HG02981 (cell line): ENCODE measurements at regions not wholly inside any gene's neighbourhood (a gene's known extent, or its start where the extent isn't known, plus 50 kb on each side); places are given as distances from the start of the nearest gene placed in this dataset.

Experiments
- ATAC-seq: cut with Tn5 transposase; IDR thresholded peaks from one replicate; pipeline ENCODE4 v1.9.1; 2021; ENCODE audit warnings: mild to moderate bottlenecking, moderate library complexity; ENCODE audit not compliant: unreplicated experiment

- no peak for ATAC-seq
These were observed 136.7 kb upstream of the MYCN start for GRCh38 chr2:15803543-15804245.

- ATAC-seq = no peak
These were observed 136.1 kb upstream of the MYCN start for GRCh38 chr2:15804246-15804619.

GRCh38 chr2:15804691-15805090, 135.7 kb upstream of the MYCN start:
- no peak for ATAC-seq

GRCh38 chr2:15805206-15805605, 135.1 kb upstream of the MYCN start:
- ATAC-seq = no peak

GRCh38 chr2:15805772-15806171, 134.6 kb upstream of the MYCN start:
- no peak for ATAC-seq

GRCh38 chr2:15806801-15807417, 133.4 kb upstream of the MYCN start:
- no peak for ATAC-seq

- ATAC-seq = no peak
These were observed 132.7 kb upstream of the MYCN start for GRCh38 chr2:15807418-15808203.

- no peak for ATAC-seq
These were observed 132.0 kb upstream of the MYCN start for GRCh38 chr2:15808204-15808910.

GRCh38 chr2:15808944-15809343, 131.4 kb upstream of the MYCN start:
- no peak for ATAC-seq

- no peak for ATAC-seq
These were observed 130.9 kb upstream of the MYCN start for GRCh38 chr2:15809404-15809803.

GRCh38 chr2:15810477-15811150, 129.7 kb upstream of the MYCN start:
- no peak for ATAC-seq

GRCh38 chr2:15811367-15811766, 129.0 kb upstream of the MYCN start:
- no peak for ATAC-seq

GRCh38 chr2:15812187-15812780, 128.1 kb upstream of the MYCN start:
- ATAC-seq = no peak

- ATAC-seq = no peak
These were observed 126.7 kb upstream of the MYCN start for GRCh38 chr2:15813481-15814266.

GRCh38 chr2:15814403-15814802, 125.9 kb upstream of the MYCN start:
- no peak for ATAC-seq

- ATAC-seq = no peak
These were observed 125.4 kb upstream of the MYCN start for GRCh38 chr2:15814946-15815345.

- no peak for ATAC-seq
These were observed 124.1 kb upstream of the MYCN start for GRCh38 chr2:15816226-15816625.

- no peak for ATAC-seq
These were observed 123.5 kb upstream of the MYCN start for GRCh38 chr2:15816674-15817406.

GRCh38 chr2:15817748-15818147, 122.6 kb upstream of the MYCN start:
- no peak for ATAC-seq
